GM23338 (cell line): ENCODE measurements at regions not wholly inside any gene's neighbourhood (a gene's known extent, or its start where the extent isn't known, plus 50 kb on each side); places are given as distances from the start of the nearest gene placed in this dataset.

Experiments used
- ATAC-seq: fragments of 200-7000 bp; cut with Tn5 transposase; 3 replicates; pipeline ENCODE4 v1.9.1; 2020
- DNase-seq: peaks from one replicate; pipeline ENCODE4 v3.0.0-alpha.2; 2015; ENCODE audit warnings: low spot score
- H2AFZ ChIP-seq: fragments of 200-600 bp; sonication (generic); 2 replicates; pipeline ENCODE4 v1.8.0; 2016; ENCODE audit warnings: antibody characterized with exemption, mild to moderate bottlenecking, moderate library complexity
- H3F3A ChIP-seq: fragments of 200-600 bp; sonication (generic); replicated peaks from 2 replicates; pipeline ENCODE4 v1.8.0; 2017; ENCODE audit warnings: antibody characterized with exemption, mixed run types, low read depth
- H3K27ac ChIP-seq: fragments of 200-600 bp; sonication (generic); 2 replicates; pipeline ENCODE4 v1.6.1; 2016; ENCODE audit warnings: low read depth
- H3K27me3 ChIP-seq: fragments of 200-600 bp; sonication (generic); 2 replicates; pipeline ENCODE4 v1.8.0; 2016; ENCODE audit warnings: mild to moderate bottlenecking, mixed run types, moderate library complexity; ENCODE audit not compliant: insufficient read depth
- H3K36me3 ChIP-seq: fragments of 200-600 bp; sonication (generic); 2 replicates; pipeline ENCODE4 v1.8.0; 2016; ENCODE audit warnings: mild to moderate bottlenecking; ENCODE audit not compliant: insufficient read depth
- H3K4me1 ChIP-seq: fragments of 200-600 bp; sonication (generic); 2 replicates; pipeline ENCODE4 v1.8.0; 2016; ENCODE audit warnings: mild to moderate bottlenecking, moderate library complexity; ENCODE audit not compliant: insufficient read depth
- H3K4me2 ChIP-seq: fragments of 200-600 bp; sonication (generic); 2 replicates; pipeline ENCODE4 v1.7.1; 2017; ENCODE audit warnings: mixed run types
- H3K4me3 ChIP-seq: fragments of 200-600 bp; sonication (generic); 2 replicates; pipeline ENCODE4 v1.6.1; 2016; ENCODE audit warnings: mixed run types
- H3K79me2 ChIP-seq: fragments of 200-600 bp; sonication (generic); replicated peaks from 2 replicates; pipeline ENCODE4 v1.8.0; 2017; ENCODE audit warnings: mild to moderate bottlenecking; ENCODE audit not compliant: insufficient read depth
- H3K9me2 ChIP-seq: fragments of 200-600 bp; sonication (generic); 2 replicates; pipeline ENCODE4 v1.8.0; 2017; ENCODE audit not compliant: insufficient read depth
- H4K20me1 ChIP-seq: fragments of 200-600 bp; sonication (generic); replicated peaks from 2 replicates; pipeline ENCODE4 v1.8.0; 2017; ENCODE audit warnings: mild to moderate bottlenecking; ENCODE audit not compliant: insufficient read depth
- H3K27ac Mint-ChIP-seq: 2 replicates; pipeline ENCODE4 v1.8.0; 2020; ENCODE audit warnings: inconsistent platforms, mild to moderate bottlenecking, moderate library complexity, mixed read lengths
- H3K27me3 Mint-ChIP-seq: 3 replicates; pipeline ENCODE4 v1.8.0; 2022; ENCODE audit warnings: low read depth, mild to moderate bottlenecking, moderate library complexity, mixed read lengths, inconsistent platforms; ENCODE audit not compliant: insufficient read depth, poor library complexity
- H3K36me3 Mint-ChIP-seq: 3 replicates; pipeline ENCODE4 v1.8.0; 2021; ENCODE audit warnings: low read depth, mild to moderate bottlenecking, inconsistent platforms, moderate library complexity, mixed read lengths
- H3K4me1 Mint-ChIP-seq: 3 replicates; pipeline ENCODE4 v1.8.0; 2020; ENCODE audit warnings: mild to moderate bottlenecking, inconsistent platforms, mixed read lengths
- H3K4me3 Mint-ChIP-seq: 3 replicates; pipeline ENCODE4 v1.8.0; 2021; ENCODE audit warnings: moderate library complexity, mild to moderate bottlenecking, inconsistent platforms, mixed read lengths
- H3K9me3 Mint-ChIP-seq: 3 replicates; pipeline ENCODE4 v1.8.0; 2020; ENCODE audit warnings: moderate library complexity, mild to moderate bottlenecking, inconsistent platforms, mixed read lengths
- CREB1 ChIP-seq: fragments of 250-450 bp; sonication (Bioruptor Pico); IDR thresholded peaks from 2 replicates; pipeline ENCODE4 v1.5.0; 2020; ENCODE audit warnings: low read depth, mild to moderate bottlenecking, moderate library complexity
- EZH2phosphoT487 ChIP-seq: fragments of 200-600 bp; sonication (generic); IDR thresholded peaks from one replicate; pipeline ENCODE4 v1.8.1; 2018; ENCODE audit warnings: antibody characterized with exemption; ENCODE audit not compliant: unreplicated experiment
- JUNB ChIP-seq: IDR thresholded peaks from one replicate; pipeline ENCODE4 v1.6.1; 2016; ENCODE audit warnings: antibody characterized with exemption; ENCODE audit not compliant: unreplicated experiment
- POLR2AphosphoS5 ChIP-seq: IDR thresholded peaks from 2 replicates; pipeline ENCODE4 v1.6.1; 2016; ENCODE audit warnings: antibody characterized with exemption, low read depth
- TF ChIP-seq, protein P1 (sequence below): fragments of 250-450 bp; sonication (Bioruptor Pico); IDR thresholded peaks from 2 replicates; pipeline ENCODE4 v1.5.0; 2020; ENCODE audit warnings: mild to moderate bottlenecking, moderate library complexity
- TF ChIP-seq, protein P2 (sequence below): IDR thresholded peaks from 2 replicates; pipeline ENCODE4 v1.6.1; 2016; ENCODE audit warnings: antibody characterized with exemption

DNA sequence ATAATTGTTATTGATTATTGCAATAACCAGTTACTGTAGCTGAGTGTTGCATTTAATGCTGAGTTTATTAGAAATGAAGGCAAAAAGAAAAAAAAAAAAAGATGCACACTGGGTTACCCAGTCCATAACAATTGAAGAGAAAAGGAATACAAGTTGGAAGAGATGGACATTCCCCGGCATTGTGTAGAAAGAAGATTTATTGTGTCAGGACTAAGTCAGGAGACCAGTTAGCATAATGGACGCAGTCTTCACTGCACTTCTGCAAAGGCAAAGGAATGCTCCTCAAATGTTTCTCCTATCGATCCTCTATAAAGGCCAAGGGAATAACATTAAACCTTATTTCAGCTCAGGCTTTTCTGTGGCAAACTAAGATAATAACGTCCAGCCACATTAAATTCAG, 157.8 kb downstream of the INSIG2 start:
- ATAC-seq (no peak), DNase-seq (no peak)
- Histone ChIP-seq H2AFZ (no peak overlapping the region), H3K36me3 (no peaks in the 10 kb centered on the region), H3K9me2 (peaks cover 4% of the 10 kb centered on the region; the same call in 1 of the 2 replicates), H3K4me3 (no peak overlapping the region), H3F3A (no peaks in the 10 kb centered on the region), H3K27me3 (no peaks in the 10 kb centered on the region), H3K79me2 (no peaks in the 10 kb centered on the region), H4K20me1 (no peaks in the 10 kb centered on the region), H3K4me1 (peaks cover 2% of the 10 kb centered on the region; the same call in 1 of the 2 replicates), H3K27ac (no peak overlapping the region), H3K4me2 (no peak overlapping the region)
- no peak overlapping the region for H3K4me3 Mint-ChIP-seq
- H3K9me3 Mint-ChIP-seq: no peaks in the 10 kb centered on the region
- TF ChIP-seq JUNB: no peak
- no peak for TF ChIP-seq EZH2phosphoT487
- TF ChIP-seq, protein P1, sequence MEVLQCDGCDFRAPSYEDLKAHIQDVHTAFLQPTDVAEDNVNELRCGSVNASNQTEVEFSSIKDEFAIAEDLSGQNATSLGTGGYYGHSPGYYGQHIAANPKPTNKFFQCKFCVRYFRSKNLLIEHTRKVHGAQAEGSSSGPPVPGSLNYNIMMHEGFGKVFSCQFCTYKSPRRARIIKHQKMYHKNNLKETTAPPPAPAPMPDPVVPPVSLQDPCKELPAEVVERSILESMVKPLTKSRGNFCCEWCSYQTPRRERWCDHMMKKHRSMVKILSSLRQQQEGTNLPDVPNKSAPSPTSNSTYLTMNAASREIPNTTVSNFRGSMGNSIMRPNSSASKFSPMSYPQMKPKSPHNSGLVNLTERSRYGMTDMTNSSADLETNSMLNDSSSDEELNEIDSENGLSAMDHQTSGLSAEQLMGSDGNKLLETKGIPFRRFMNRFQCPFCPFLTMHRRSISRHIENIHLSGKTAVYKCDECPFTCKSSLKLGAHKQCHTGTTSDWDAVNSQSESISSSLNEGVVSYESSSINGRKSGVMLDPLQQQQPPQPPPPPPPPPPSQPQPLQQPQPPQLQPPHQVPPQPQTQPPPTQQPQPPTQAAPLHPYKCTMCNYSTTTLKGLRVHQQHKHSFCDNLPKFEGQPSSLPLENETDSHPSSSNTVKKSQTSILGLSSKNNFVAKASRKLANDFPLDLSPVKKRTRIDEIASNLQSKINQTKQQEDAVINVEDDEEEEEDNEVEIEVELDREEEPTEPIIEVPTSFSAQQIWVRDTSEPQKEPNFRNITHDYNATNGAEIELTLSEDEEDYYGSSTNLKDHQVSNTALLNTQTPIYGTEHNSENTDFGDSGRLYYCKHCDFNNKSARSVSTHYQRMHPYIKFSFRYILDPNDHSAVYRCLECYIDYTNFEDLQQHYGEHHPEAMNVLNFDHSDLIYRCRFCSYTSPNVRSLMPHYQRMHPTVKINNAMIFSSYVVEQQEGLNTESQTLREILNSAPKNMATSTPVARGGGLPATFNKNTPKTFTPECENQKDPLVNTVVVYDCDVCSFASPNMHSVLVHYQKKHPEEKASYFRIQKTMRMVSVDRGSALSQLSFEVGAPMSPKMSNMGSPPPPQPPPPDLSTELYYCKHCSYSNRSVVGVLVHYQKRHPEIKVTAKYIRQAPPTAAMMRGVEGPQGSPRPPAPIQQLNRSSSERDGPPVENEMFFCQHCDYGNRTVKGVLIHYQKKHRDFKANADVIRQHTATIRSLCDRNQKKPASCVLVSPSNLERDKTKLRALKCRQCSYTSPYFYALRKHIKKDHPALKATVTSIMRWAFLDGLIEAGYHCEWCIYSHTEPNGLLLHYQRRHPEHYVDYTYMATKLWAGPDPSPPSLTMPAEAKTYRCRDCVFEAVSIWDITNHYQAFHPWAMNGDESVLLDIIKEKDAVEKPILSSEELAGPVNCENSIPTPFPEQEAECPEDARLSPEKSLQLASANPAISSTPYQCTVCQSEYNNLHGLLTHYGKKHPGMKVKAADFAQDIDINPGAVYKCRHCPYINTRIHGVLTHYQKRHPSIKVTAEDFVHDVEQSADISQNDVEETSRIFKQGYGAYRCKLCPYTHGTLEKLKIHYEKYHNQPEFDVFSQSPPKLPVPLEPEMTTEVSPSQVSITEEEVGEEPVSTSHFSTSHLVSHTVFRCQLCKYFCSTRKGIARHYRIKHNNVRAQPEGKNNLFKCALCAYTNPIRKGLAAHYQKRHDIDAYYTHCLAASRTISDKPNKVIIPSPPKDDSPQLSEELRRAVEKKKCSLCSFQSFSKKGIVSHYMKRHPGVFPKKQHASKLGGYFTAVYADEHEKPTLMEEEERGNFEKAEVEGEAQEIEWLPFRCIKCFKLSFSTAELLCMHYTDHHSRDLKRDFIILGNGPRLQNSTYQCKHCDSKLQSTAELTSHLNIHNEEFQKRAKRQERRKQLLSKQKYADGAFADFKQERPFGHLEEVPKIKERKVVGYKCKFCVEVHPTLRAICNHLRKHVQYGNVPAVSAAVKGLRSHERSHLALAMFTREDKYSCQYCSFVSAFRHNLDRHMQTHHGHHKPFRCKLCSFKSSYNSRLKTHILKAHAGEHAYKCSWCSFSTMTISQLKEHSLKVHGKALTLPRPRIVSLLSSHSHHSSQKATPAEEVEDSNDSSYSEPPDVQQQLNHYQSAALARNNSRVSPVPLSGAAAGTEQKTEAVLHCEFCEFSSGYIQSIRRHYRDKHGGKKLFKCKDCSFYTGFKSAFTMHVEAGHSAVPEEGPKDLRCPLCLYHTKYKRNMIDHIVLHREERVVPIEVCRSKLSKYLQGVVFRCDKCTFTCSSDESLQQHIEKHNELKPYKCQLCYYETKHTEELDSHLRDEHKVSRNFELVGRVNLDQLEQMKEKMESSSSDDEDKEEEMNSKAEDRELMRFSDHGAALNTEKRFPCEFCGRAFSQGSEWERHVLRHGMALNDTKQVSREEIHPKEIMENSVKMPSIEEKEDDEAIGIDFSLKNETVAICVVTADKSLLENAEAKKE: no peak
- TF ChIP-seq POLR2AphosphoS5: no peak
- no peak for TF ChIP-seq CREB1 (CRISPR knock-in tag)
- TF ChIP-seq, protein P2, sequence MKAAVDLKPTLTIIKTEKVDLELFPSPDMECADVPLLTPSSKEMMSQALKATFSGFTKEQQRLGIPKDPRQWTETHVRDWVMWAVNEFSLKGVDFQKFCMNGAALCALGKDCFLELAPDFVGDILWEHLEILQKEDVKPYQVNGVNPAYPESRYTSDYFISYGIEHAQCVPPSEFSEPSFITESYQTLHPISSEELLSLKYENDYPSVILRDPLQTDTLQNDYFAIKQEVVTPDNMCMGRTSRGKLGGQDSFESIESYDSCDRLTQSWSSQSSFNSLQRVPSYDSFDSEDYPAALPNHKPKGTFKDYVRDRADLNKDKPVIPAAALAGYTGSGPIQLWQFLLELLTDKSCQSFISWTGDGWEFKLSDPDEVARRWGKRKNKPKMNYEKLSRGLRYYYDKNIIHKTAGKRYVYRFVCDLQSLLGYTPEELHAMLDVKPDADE: no peak
- H3K27me3 Mint-ChIP-seq: peaks cover 4% of the 10 kb centered on the region
- no peak overlapping the region for H3K27ac Mint-ChIP-seq
- no peaks in the 10 kb centered on the region for H3K36me3 Mint-ChIP-seq
- peaks cover 4% of the 10 kb centered on the region for H3K4me1 Mint-ChIP-seq
